GM12878 (cell line): ENCODE measurements at regions not wholly inside any gene's neighbourhood (a gene's known extent, or its start where the extent isn't known, plus 50 kb on each side); places are given as distances from the start of the nearest gene placed in this dataset.

ENCODE experiments used
- ATAC-seq: fragments of 200-7000 bp; cut with Tn5 transposase; 3 replicates; pipeline ENCODE4 v1.9.1; 2020; ENCODE audit warnings: mild to moderate bottlenecking, moderate library complexity
- BruUV-seq: library from RNA; stranded (reverse); fragments of 400-500 nt; replicated peaks from 2 replicates; lab custom pipeline; 2021; lab: Mats Ljungman, UMichigan
- CTCF ChIA-PET: fragments of 300-600 bp; sonication (Branson Sonifier 250); formaldehyde crosslinking; extraction: SDS; loops from one replicate; lab custom pipeline; 2021; ENCODE audit warnings: inconsistent platforms; lab: Yijun Ruan, JAX
- POLR2A ChIA-PET: fragments of 350-600 bp; formaldehyde crosslinking; extraction: SDS; loops from one replicate; lab custom pipeline; 2021; ENCODE audit warnings: inconsistent platforms; lab: Charles Lee
- RAD21 ChIA-PET: fragments of 300-600 bp; sonication (Branson Sonifier 250); formaldehyde crosslinking; loops from one replicate; lab custom pipeline; 2023; ENCODE audit warnings: antibody characterized with exemption; ENCODE audit not compliant: unreplicated experiment; lab: Charles Lee
- SMC1A ChIA-PET: fragments of 300-600 bp; sonication (Branson Sonifier 250); formaldehyde crosslinking; loops from one replicate; lab custom pipeline; 2023; ENCODE audit not compliant: unreplicated experiment, uncharacterized antibody; lab: Charles Lee
- DNase-seq: peaks from one replicate; pipeline ENCODE4 v3.0.0-alpha.2; 2011; ENCODE audit warnings: low read depth, low spot score
- FAIRE-seq: peaks from 3 replicates; lab custom pipeline; 2011; peaks lifted over from hg19 to GRCh38; lab: Jason Lieb, UNC
- H2AFZ ChIP-seq: 2 replicates; pipeline ENCODE4 v1.6.0; 2011; ENCODE audit warnings: low read depth, low read length, control low read depth; ENCODE audit not compliant: control insufficient read depth
- H3K27ac ChIP-seq: 2 replicates; pipeline ENCODE4 v1.5.1; 2011; ENCODE audit warnings: control low read depth; ENCODE audit not compliant: control insufficient read depth, insufficient read depth
- H3K27me3 ChIP-seq, 2 experiments: replicated peaks in 1 of 2; 2 replicates each; pipeline versions ENCODE4 v1.6.0 to v1.6.1; 2011; ENCODE audit warnings: low read length in 1 of 2; ENCODE audit not compliant: control insufficient read depth in 2 of 2, insufficient read depth in 2 of 2
- H3K36me3 ChIP-seq, 2 experiments: 2 replicates each; pipeline ENCODE4 v1.5.1; 2011; ENCODE audit warnings: low read length in 1 of 2; ENCODE audit not compliant: control insufficient read depth in 2 of 2, insufficient read depth in 2 of 2
- H3K4me1 ChIP-seq: 2 replicates; pipeline ENCODE4 v1.6.1; 2011; ENCODE audit warnings: mild to moderate bottlenecking, low read length, moderate library complexity, mixed read lengths; ENCODE audit not compliant: control insufficient read depth, insufficient read depth
- H3K4me2 ChIP-seq: 2 replicates; pipeline ENCODE4 v1.6.0; 2011; ENCODE audit warnings: control low read depth; ENCODE audit not compliant: control insufficient read depth, insufficient read depth
- H3K4me3 ChIP-seq: fragments of 200-600 bp; sonication (generic); 2 replicates; pipeline ENCODE4 v1.5.1; 2016
- H3K79me2 ChIP-seq: 2 replicates; pipeline ENCODE4 v1.6.0; 2011; ENCODE audit warnings: low read length; ENCODE audit not compliant: control insufficient read depth, insufficient read depth
- H3K9ac ChIP-seq: 2 replicates; pipeline ENCODE4 v1.8.0; 2011; ENCODE audit warnings: low read length, control low read depth, mixed read lengths; ENCODE audit not compliant: control insufficient read depth, insufficient read depth
- H3K9me3 ChIP-seq: replicated peaks from 3 replicates; pipeline ENCODE4 v1.5.1; 2011; ENCODE audit warnings: mild to moderate bottlenecking, low read length; ENCODE audit not compliant: control insufficient read depth, insufficient read depth
- H4K20me1 ChIP-seq: 2 replicates; pipeline ENCODE4 v1.6.0; 2011; ENCODE audit not compliant: control insufficient read depth, insufficient read depth
- BCL11A ChIP-seq: IDR thresholded peaks from 2 replicates; pipeline ENCODE4 v1.6.1; 2011; ENCODE audit warnings: low read depth, low read length
- BRCA1 ChIP-seq: IDR thresholded peaks from 2 replicates; pipeline ENCODE4 v1.6.1; 2011; ENCODE audit warnings: low read depth, low read length, improper control_type of control experiment
- IKZF2 ChIP-seq, 2 experiments: fragments of 450-650 bp; IDR thresholded peaks; 2 replicates each; pipeline ENCODE4 v1.6.1; 2017; ENCODE audit warnings: mild to moderate bottlenecking in 2 of 2, moderate library complexity in 2 of 2
- KAT2A ChIP-seq: conservative IDR thresholded peaks from 2 replicates; pipeline ENCODE4 v1.6.1; 2011; ENCODE audit warnings: low read depth, low read length; ENCODE audit not compliant: control insufficient read depth
- KDM1A ChIP-seq: fragments of 200-600 bp; sonication (generic); IDR thresholded peaks from 2 replicates; pipeline ENCODE4 v1.6.1; 2016; ENCODE audit warnings: borderline replicate concordance
- MTA2 ChIP-seq: fragments of 450-650 bp; IDR thresholded peaks from 2 replicates; pipeline ENCODE4 v1.6.1; 2016; ENCODE audit warnings: low read depth, mild to moderate bottlenecking, moderate library complexity
- PAX8 ChIP-seq: fragments of 450-650 bp; IDR thresholded peaks from 2 replicates; pipeline ENCODE4 v1.6.1; 2017; ENCODE audit warnings: mild to moderate bottlenecking, moderate library complexity
- PML ChIP-seq: IDR thresholded peaks from 2 replicates; pipeline ENCODE4 v1.6.1; 2012; ENCODE audit warnings: low read length, inconsistent platforms
- STAT1 ChIP-seq: fragments of 450-650 bp; conservative IDR thresholded peaks from 2 replicates; pipeline ENCODE4 v1.6.1; 2014; ENCODE audit warnings: antibody characterized with exemption, mild to moderate bottlenecking
- YBX1 ChIP-seq: fragments of 450-650 bp; IDR thresholded peaks from 2 replicates; pipeline ENCODE4 v1.6.1; 2016; ENCODE audit warnings: antibody characterized with exemption
- ZBED1 ChIP-seq: IDR thresholded peaks from 2 replicates; pipeline ENCODE4 v1.6.1; 2016; ENCODE audit warnings: borderline replicate concordance
- ZNF207 ChIP-seq: fragments of 450-650 bp; IDR thresholded peaks from 2 replicates; pipeline ENCODE4 v1.6.1; 2014; ENCODE audit warnings: antibody characterized with exemption, mild to moderate bottlenecking, borderline replicate concordance
- ZNF24 ChIP-seq: fragments of 450-650 bp; IDR thresholded peaks from 2 replicates; pipeline ENCODE4 v1.6.1; 2017; ENCODE audit warnings: antibody characterized with exemption, mild to moderate bottlenecking
- ZNF274 ChIP-seq: IDR thresholded peaks from one replicate; pipeline ENCODE4 v1.8.0; 2011; ENCODE audit not compliant: insufficient read length, insufficient read depth
- ZNF384 ChIP-seq: IDR thresholded peaks from 2 replicates; pipeline ENCODE4 v1.6.1; 2012; ENCODE audit warnings: low read depth, mild to moderate bottlenecking, low read length, improper control_type of control experiment, borderline replicate concordance
- ZSCAN29 ChIP-seq: fragments of 450-650 bp; IDR thresholded peaks from 2 replicates; pipeline ENCODE4 v1.6.1; 2017; ENCODE audit warnings: mild to moderate bottlenecking, moderate library complexity
- WGBS: methylation state at CpG from one replicate; pipeline ENCODE4 v1.1.6; 2016; ENCODE audit warnings: low lambda C conversion rate; ENCODE audit not compliant: insufficient replicate concordance, insufficient coverage; ENCODE audit errors: missing lambda C conversion rate; 5-methylcytosine and 5-hydroxymethylcytosine counted together
- in situ Hi-C: fragments of 300-500 bp; cut with MboI; formaldehyde crosslinking; loops from 9 replicates; pipeline ENCODE4 v1.14.3; 2018; ENCODE audit warnings: mixed read lengths
- intact Hi-C: fragments of 100-400 bp; cut with micrococcal nuclease; formaldehyde crosslinking; loops from one replicate; pipeline ENCODE4 v1.14.2; 2022; ENCODE audit not compliant: unreplicated experiment
- TF ChIP-seq, protein P1 (sequence below): IDR thresholded peaks from 2 replicates; pipeline ENCODE4 v1.6.1; 2011; ENCODE audit warnings: mild to moderate bottlenecking, low read depth, low read length, moderate library complexity; ENCODE audit not compliant: insufficient replicate concordance
- TF ChIP-seq, protein P2 (sequence below): fragments of 450-650 bp; IDR thresholded peaks from 2 replicates; pipeline ENCODE4 v1.6.1; 2017; ENCODE audit warnings: mild to moderate bottlenecking

DNA sequence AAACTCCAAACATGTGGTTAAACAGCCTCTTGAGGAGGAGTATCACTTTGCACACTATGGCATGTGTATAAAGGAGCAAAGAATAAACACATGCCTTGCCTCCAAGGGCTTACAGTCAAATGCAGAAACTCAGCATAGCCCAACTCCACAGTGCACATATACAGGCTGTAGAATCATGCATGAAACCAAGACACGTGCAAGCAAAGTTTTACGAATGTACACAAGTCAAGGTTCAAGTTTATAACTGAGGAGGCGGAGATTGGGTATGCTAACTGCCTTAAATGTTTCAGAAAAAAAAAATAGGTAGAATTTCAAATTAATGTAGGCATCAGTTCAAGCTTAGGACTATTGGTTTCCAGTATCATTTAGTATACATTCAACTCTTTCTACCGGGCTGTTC is 321.1 kb downstream of the SOX9 start:
- DNase-seq (no peak), ATAC-seq (no peak), FAIRE-seq (no peak)
- Histone ChIP-seq H3K4me3 (no peak overlapping the region), H3K9ac (no peak overlapping the region), H3K4me1 (no peaks in the 10 kb centered on the region), H3K27me3 (no peaks in the 10 kb centered on the region), H2AFZ (no peak overlapping the region), H3K9me3 (no peaks in the 10 kb centered on the region; the same call in 2 of the 3 replicates), H3K27ac (no peak overlapping the region), H3K79me2 (no peaks in the 10 kb centered on the region), H3K36me3 (no peaks in the 10 kb centered on the region), H4K20me1 (no peaks in the 10 kb centered on the region), H3K4me2 (no peak overlapping the region)
- POLR2A ChIA-PET = no interaction called here
- WGBS = 98% methylated on average over 4 of the region's 4 CpGs
- RAD21 ChIA-PET = no interaction called here
- SMC1A ChIA-PET = no interaction called here
- in situ Hi-C loops = no loop called here
- intact Hi-C loops = no loop called here
- no peak for TF ChIP-seq BRCA1
- no peak for TF ChIP-seq KAT2A
- no peak for TF ChIP-seq ZNF207
- TF ChIP-seq ZNF384 = no peak
- TF ChIP-seq, protein P1, sequence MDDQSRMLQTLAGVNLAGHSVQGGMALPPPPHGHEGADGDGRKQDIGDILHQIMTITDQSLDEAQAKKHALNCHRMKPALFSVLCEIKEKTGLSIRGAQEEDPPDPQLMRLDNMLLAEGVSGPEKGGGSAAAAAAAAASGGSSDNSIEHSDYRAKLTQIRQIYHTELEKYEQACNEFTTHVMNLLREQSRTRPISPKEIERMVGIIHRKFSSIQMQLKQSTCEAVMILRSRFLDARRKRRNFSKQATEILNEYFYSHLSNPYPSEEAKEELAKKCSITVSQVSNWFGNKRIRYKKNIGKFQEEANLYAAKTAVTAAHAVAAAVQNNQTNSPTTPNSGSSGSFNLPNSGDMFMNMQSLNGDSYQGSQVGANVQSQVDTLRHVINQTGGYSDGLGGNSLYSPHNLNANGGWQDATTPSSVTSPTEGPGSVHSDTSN = no peak
- CTCF ChIA-PET = interaction anchor here (1.0 to 1.2 kb wide), 3 partner anchors 11 to 19 kb away, joined by 3 to 4 read pairs (median 3); no protein-coding TSS in a partner anchor
- no TSS peak for BruUV-seq

- H3K27ac ChIP-seq = no peak overlapping the region
- H3K27me3 ChIP-seq = no peaks in the 10 kb centered on the region
- no peaks in the 10 kb centered on the region for H3K79me2 ChIP-seq
- ChIA-PET SMC1A (interaction anchor here (1.2 kb wide), 1 partner anchor 19 kb away, joined by 4 read pairs; no protein-coding TSS in a partner anchor), CTCF (no interaction called here), POLR2A (interaction anchor here (1.5 kb wide), 1 partner anchor 11 kb away, joined by 5 read pairs; no protein-coding TSS in a partner anchor), RAD21 (interaction anchor here (0.6 kb wide), 1 partner anchor 323 kb away, joined by 3 read pairs; no protein-coding TSS in a partner anchor)
- H3K4me3 ChIP-seq = no peak overlapping the region
- no peak overlapping the region for H3K4me2 ChIP-seq
- H4K20me1 ChIP-seq = no peaks in the 10 kb centered on the region
- no peaks in the 10 kb centered on the region for H3K4me1 ChIP-seq
- no peak for ATAC-seq
- no peak for FAIRE-seq
- no peak overlapping the region for H3K9ac ChIP-seq
- H2AFZ ChIP-seq = no peak overlapping the region
- no peaks in the 10 kb centered on the region for H3K36me3 ChIP-seq
- in situ Hi-C loops (no loop called here), intact Hi-C loops (no loop called here)
- H3K9me3 ChIP-seq = no peaks in the 10 kb centered on the region; the same call in 2 of the 3 replicates
- BruUV-seq = no TSS peak
- no peak for DNase-seq
- WGBS = 44% methylated on average over 9 of the region's 9 CpGs
- TF ChIP-seq, protein P2, sequence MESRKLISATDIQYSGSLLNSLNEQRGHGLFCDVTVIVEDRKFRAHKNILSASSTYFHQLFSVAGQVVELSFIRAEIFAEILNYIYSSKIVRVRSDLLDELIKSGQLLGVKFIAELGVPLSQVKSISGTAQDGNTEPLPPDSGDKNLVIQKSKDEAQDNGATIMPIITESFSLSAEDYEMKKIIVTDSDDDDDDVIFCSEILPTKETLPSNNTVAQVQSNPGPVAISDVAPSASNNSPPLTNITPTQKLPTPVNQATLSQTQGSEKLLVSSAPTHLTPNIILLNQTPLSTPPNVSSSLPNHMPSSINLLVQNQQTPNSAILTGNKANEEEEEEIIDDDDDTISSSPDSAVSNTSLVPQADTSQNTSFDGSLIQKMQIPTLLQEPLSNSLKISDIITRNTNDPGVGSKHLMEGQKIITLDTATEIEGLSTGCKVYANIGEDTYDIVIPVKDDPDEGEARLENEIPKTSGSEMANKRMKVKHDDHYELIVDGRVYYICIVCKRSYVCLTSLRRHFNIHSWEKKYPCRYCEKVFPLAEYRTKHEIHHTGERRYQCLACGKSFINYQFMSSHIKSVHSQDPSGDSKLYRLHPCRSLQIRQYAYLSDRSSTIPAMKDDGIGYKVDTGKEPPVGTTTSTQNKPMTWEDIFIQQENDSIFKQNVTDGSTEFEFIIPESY = no peak
- TF ChIP-seq ZNF24 (no peak), KDM1A (no peak), PAX8 (no peak), ZSCAN29 (no peak), BCL11A (no peak), ZBED1 (no peak), IKZF2 (IDR thresholded peaks at IDR 0.05) (no peak), MTA2 (no peak), ZNF274 (no peak), PML (no peak), STAT1 (no peak), YBX1 (no peak)
Measured at GRCh38 chr17:72444517-72445054, 323.8 kb downstream of the SOX9 start.
